ENCODE measurements at regions not wholly inside any gene's neighbourhood (a gene's known extent, or its start where the extent isn't known, plus 50 kb on each side); places are given as distances from the start of the nearest gene placed in this dataset.
A peak's percentile ranks its signal among the peaks of the same experiment; 100 is the strongest.

- H3K4me1 ChIP-seq (ENCODE audit: control insufficient read depth in 2 of 2, insufficient read depth in 2 of 2, low read length in 2 of 2): no peaks in the 10 kb centered on the region
- no peaks in the 10 kb centered on the region for H3K27me3 ChIP-seq (ENCODE audit: control insufficient read depth in 2 of 2, insufficient read depth in 2 of 2, low read length in 2 of 2)
- no peak overlapping the region for H3K27ac ChIP-seq (ENCODE audit: low read depth in 2 of 2, low read length in 2 of 2)
- no peaks in the 10 kb centered on the region for H3K9me3 ChIP-seq (ENCODE audit: control insufficient read depth in 2 of 2, low read length in 2 of 2)
- no peak overlapping the region for H3K9ac ChIP-seq (ENCODE audit: low read depth in 1 of 2, low read length in 2 of 2)
- H3K4me3 ChIP-seq (ENCODE audit: low read length in 2 of 2): no peak overlapping the region
- H3K36me3 ChIP-seq (ENCODE audit: control insufficient read depth in 2 of 2, insufficient read depth in 2 of 2, low read length in 2 of 2): no peaks in the 10 kb centered on the region
These were observed 225.9 kb upstream of the IRX3 start for GRCh38 chr16:54512467-54512995.

- H3K36me3 ChIP-seq (ENCODE audit: control insufficient read depth in 2 of 2, insufficient read depth in 2 of 2, low read length in 2 of 2): no peaks in the 10 kb centered on the region
- no peaks in the 10 kb centered on the region for H3K9me3 ChIP-seq (ENCODE audit: control insufficient read depth in 2 of 2, low read length in 2 of 2)
- H3K9ac ChIP-seq (ENCODE audit: low read depth in 1 of 2, low read length in 2 of 2): no peak overlapping the region
- H3K27ac ChIP-seq (ENCODE audit: low read depth in 2 of 2, low read length in 2 of 2): no peak overlapping the region
- no peaks in the 10 kb centered on the region for H3K4me1 ChIP-seq (ENCODE audit: control insufficient read depth in 2 of 2, insufficient read depth in 2 of 2, low read length in 2 of 2)
- H3K27me3 ChIP-seq (ENCODE audit: control insufficient read depth in 2 of 2, insufficient read depth in 2 of 2, low read length in 2 of 2): no peaks in the 10 kb centered on the region
- H3K4me3 ChIP-seq (ENCODE audit: low read length in 2 of 2): no peak overlapping the region
These were observed 224.7 kb upstream of the IRX3 start for GRCh38 chr16:54511222-54511731.

- no peak overlapping the region for H3K27ac ChIP-seq (ENCODE audit: low read depth in 2 of 2, low read length in 2 of 2)
- no peak overlapping the region for H3K4me3 ChIP-seq (ENCODE audit: low read length in 2 of 2)
- H3K4me1 ChIP-seq (ENCODE audit: control insufficient read depth in 2 of 2, insufficient read depth in 2 of 2, low read length in 2 of 2): no peaks in the 10 kb centered on the region
- no peaks in the 10 kb centered on the region for H3K9me3 ChIP-seq (ENCODE audit: control insufficient read depth in 2 of 2, low read length in 2 of 2)
- H3K27me3 ChIP-seq (ENCODE audit: control insufficient read depth in 2 of 2, insufficient read depth in 2 of 2, low read length in 2 of 2): no peaks in the 10 kb centered on the region
- no peak overlapping the region for H3K9ac ChIP-seq (ENCODE audit: low read depth in 1 of 2, low read length in 2 of 2)
- no peaks in the 10 kb centered on the region for H3K36me3 ChIP-seq (ENCODE audit: control insufficient read depth in 2 of 2, insufficient read depth in 2 of 2, low read length in 2 of 2)
These were observed 224.2 kb upstream of the IRX3 start for GRCh38 chr16:54510685-54511221.

- Histone ChIP-seq H3K27me3 (ENCODE audit: control insufficient read depth in 2 of 2, insufficient read depth in 2 of 2, low read length in 2 of 2) (no peaks in the 10 kb centered on the region), H3K4me1 (ENCODE audit: control insufficient read depth in 2 of 2, insufficient read depth in 2 of 2, low read length in 2 of 2) (peaks cover 0 to under 1% of the 10 kb centered on the region in 2 donors), H3K36me3 (ENCODE audit: control insufficient read depth in 2 of 2, insufficient read depth in 2 of 2, low read length in 2 of 2) (no peaks in the 10 kb centered on the region), H3K9ac (ENCODE audit: low read depth in 1 of 2, low read length in 2 of 2) (no peak overlapping the region), H3K27ac (ENCODE audit: low read depth in 2 of 2, low read length in 2 of 2) (no peak overlapping the region), H3K4me3 (ENCODE audit: low read length in 2 of 2) (no peak overlapping the region), H3K9me3 (ENCODE audit: control insufficient read depth in 2 of 2, low read length in 2 of 2) (no peaks in the 10 kb centered on the region)
These were observed 222.9 kb upstream of the IRX3 start for GRCh38 chr16:54509456-54509855.

GRCh38 chr16:54508351-54508750 lies 221.8 kb upstream of the IRX3 start:
- Histone ChIP-seq H3K27ac (ENCODE audit: low read depth in 2 of 2, low read length in 2 of 2) (no peak overlapping the region), H3K4me1 (ENCODE audit: control insufficient read depth in 2 of 2, insufficient read depth in 2 of 2, low read length in 2 of 2) (peaks cover 0 to 5% of the 10 kb centered on the region in 2 donors), H3K9ac (ENCODE audit: low read depth in 1 of 2, low read length in 2 of 2) (no peak overlapping the region), H3K36me3 (ENCODE audit: control insufficient read depth in 2 of 2, insufficient read depth in 2 of 2, low read length in 2 of 2) (no peaks in the 10 kb centered on the region), H3K27me3 (ENCODE audit: control insufficient read depth in 2 of 2, insufficient read depth in 2 of 2, low read length in 2 of 2) (no peaks in the 10 kb centered on the region), H3K9me3 (ENCODE audit: control insufficient read depth in 2 of 2, low read length in 2 of 2) (no peaks in the 10 kb centered on the region), H3K4me3 (ENCODE audit: low read length in 2 of 2) (no peak overlapping the region)

- H3K9ac ChIP-seq (ENCODE audit: low read depth in 1 of 2, low read length in 2 of 2): no peak overlapping the region
- no peaks in the 10 kb centered on the region for H3K9me3 ChIP-seq (ENCODE audit: control insufficient read depth in 2 of 2, low read length in 2 of 2)
- no peaks in the 10 kb centered on the region for H3K27me3 ChIP-seq (ENCODE audit: control insufficient read depth in 2 of 2, insufficient read depth in 2 of 2, low read length in 2 of 2)
- H3K4me1 ChIP-seq (ENCODE audit: control insufficient read depth in 2 of 2, insufficient read depth in 2 of 2, low read length in 2 of 2): peaks cover 0 to 5% of the 10 kb centered on the region in 2 donors
- no peaks in the 10 kb centered on the region for H3K36me3 ChIP-seq (ENCODE audit: control insufficient read depth in 2 of 2, insufficient read depth in 2 of 2, low read length in 2 of 2)
- H3K4me3 ChIP-seq (ENCODE audit: low read length in 2 of 2): no peak overlapping the region
- H3K27ac ChIP-seq (ENCODE audit: low read depth in 2 of 2, low read length in 2 of 2): no peak overlapping the region
These were observed 220.3 kb upstream of the IRX3 start for GRCh38 chr16:54506741-54507500.

- no peaks in the 10 kb centered on the region for H3K9me3 ChIP-seq (ENCODE audit: control insufficient read depth in 2 of 2, low read length in 2 of 2)
- H3K4me1 ChIP-seq (ENCODE audit: control insufficient read depth in 2 of 2, insufficient read depth in 2 of 2, low read length in 2 of 2): peaks cover 0 to 5% of the 10 kb centered on the region in 2 donors
- no peaks in the 10 kb centered on the region for H3K36me3 ChIP-seq (ENCODE audit: control insufficient read depth in 2 of 2, insufficient read depth in 2 of 2, low read length in 2 of 2)
- H3K27ac ChIP-seq (ENCODE audit: low read depth in 2 of 2, low read length in 2 of 2): no peak overlapping the region
- H3K4me3 ChIP-seq (ENCODE audit: low read length in 2 of 2): no peak overlapping the region
- H3K27me3 ChIP-seq (ENCODE audit: control insufficient read depth in 2 of 2, insufficient read depth in 2 of 2, low read length in 2 of 2): no peaks in the 10 kb centered on the region
- no peak overlapping the region for H3K9ac ChIP-seq (ENCODE audit: low read depth in 1 of 2, low read length in 2 of 2)
These were observed 219.6 kb upstream of the IRX3 start for GRCh38 chr16:54506214-54506580.

- Histone ChIP-seq H3K4me1 (ENCODE audit: control insufficient read depth in 2 of 2, insufficient read depth in 2 of 2, low read length in 2 of 2) (peaks cover 0 to 5% of the 10 kb centered on the region in 2 donors), H3K27ac (ENCODE audit: low read depth in 2 of 2, low read length in 2 of 2) (no peak overlapping the region)
These were observed 219.1 kb upstream of the IRX3 start for GRCh38 chr16:54505549-54506213.

GRCh38 chr16:54504372-54504771 lies 217.8 kb upstream of the IRX3 start:
- H3K36me3 ChIP-seq (ENCODE audit: control insufficient read depth in 2 of 2, insufficient read depth in 2 of 2, low read length in 2 of 2): no peaks in the 10 kb centered on the region
- H3K27me3 ChIP-seq (ENCODE audit: control insufficient read depth in 2 of 2, insufficient read depth in 2 of 2, low read length in 2 of 2): no peaks in the 10 kb centered on the region
- no peak overlapping the region for H3K4me3 ChIP-seq (ENCODE audit: low read length in 2 of 2)
- H3K9ac ChIP-seq (ENCODE audit: low read depth in 1 of 2, low read length in 2 of 2): no peak overlapping the region
- H3K27ac ChIP-seq (ENCODE audit: low read depth in 2 of 2, low read length in 2 of 2): peak overlapping the region; percentile 23 to 36
- H3K9me3 ChIP-seq (ENCODE audit: control insufficient read depth in 2 of 2, low read length in 2 of 2): no peaks in the 10 kb centered on the region
- peaks cover 0 to 5% of the 10 kb centered on the region in 2 donors for H3K4me1 ChIP-seq (ENCODE audit: control insufficient read depth in 2 of 2, insufficient read depth in 2 of 2, low read length in 2 of 2)

More at GRCh38 chr16:54505549-54506213, 219.1 kb upstream of the IRX3 start:
- no peak overlapping the region for H3K9ac ChIP-seq (ENCODE audit: low read depth in 1 of 2, low read length in 2 of 2)
- no peaks in the 10 kb centered on the region for H3K36me3 ChIP-seq (ENCODE audit: control insufficient read depth in 2 of 2, insufficient read depth in 2 of 2, low read length in 2 of 2)
- no peak overlapping the region for H3K4me3 ChIP-seq (ENCODE audit: low read length in 2 of 2)
- no peaks in the 10 kb centered on the region for H3K27me3 ChIP-seq (ENCODE audit: control insufficient read depth in 2 of 2, insufficient read depth in 2 of 2, low read length in 2 of 2)
- no peaks in the 10 kb centered on the region for H3K9me3 ChIP-seq (ENCODE audit: control insufficient read depth in 2 of 2, low read length in 2 of 2)

- Histone ChIP-seq H3K4me3 (ENCODE audit: low read length in 2 of 2) (no peak overlapping the region), H3K27me3 (ENCODE audit: control insufficient read depth in 2 of 2, insufficient read depth in 2 of 2, low read length in 2 of 2) (no peaks in the 10 kb centered on the region), H3K9me3 (ENCODE audit: control insufficient read depth in 2 of 2, low read length in 2 of 2) (no peaks in the 10 kb centered on the region), H3K27ac (ENCODE audit: low read depth in 2 of 2, low read length in 2 of 2) (peak overlapping the region; percentile 23 to 36), H3K4me1 (ENCODE audit: control insufficient read depth in 2 of 2, insufficient read depth in 2 of 2, low read length in 2 of 2) (peaks cover 0 to 5% of the 10 kb centered on the region in 2 donors), H3K9ac (ENCODE audit: low read depth in 1 of 2, low read length in 2 of 2) (no peak overlapping the region), H3K36me3 (ENCODE audit: control insufficient read depth in 2 of 2, insufficient read depth in 2 of 2, low read length in 2 of 2) (no peaks in the 10 kb centered on the region)
These were observed 217.3 kb upstream of the IRX3 start for GRCh38 chr16:54503856-54504219.
